ENCODE measurements at regions not wholly inside any gene's neighbourhood (a gene's known extent, or its start where the extent isn't known, plus 50 kb on each side); places are given as distances from the start of the nearest gene placed in this dataset.
A peak's percentile ranks its signal among the peaks of the same experiment; 100 is the strongest.

DNA sequence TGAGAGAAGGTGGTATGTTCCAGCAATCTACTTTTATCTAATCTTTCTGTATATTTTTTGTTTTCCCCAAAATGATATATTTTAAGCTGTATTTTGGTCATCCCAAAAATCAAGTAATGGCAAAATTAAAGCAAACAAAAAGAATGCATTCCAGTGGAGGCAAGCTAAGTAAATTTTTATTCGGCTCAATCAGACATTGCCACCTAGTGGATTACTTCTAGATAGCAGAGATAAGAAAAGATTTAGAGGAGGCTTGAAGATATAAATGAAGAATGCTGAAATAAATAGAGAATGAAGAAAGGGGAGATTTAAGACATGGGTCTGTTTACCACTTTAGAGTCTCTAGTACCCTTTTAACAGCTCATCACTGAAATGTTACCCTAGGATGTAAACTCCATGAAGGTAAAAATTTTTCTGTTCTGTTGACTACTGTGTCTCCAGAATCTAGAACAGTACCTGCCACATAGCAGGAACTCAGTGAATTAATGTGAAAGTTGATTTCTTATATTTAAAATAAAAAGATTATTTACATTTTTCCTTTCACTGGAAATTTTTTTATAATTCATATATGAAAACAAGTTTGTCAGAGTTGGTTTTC, 110.9 kb upstream of the ANK2 start:
- Histone ChIP-seq H3K36me3 (replicated peaks in 1 of 2; ENCODE audit: control insufficient read depth in 1 of 2, insufficient read depth in 2 of 2, low read length in 2 of 2) (no peaks in the 10 kb centered on the region), H3K9ac (ENCODE audit: insufficient read depth, low read length, poor library complexity, severe bottlenecking) (no peak overlapping the region), H3K27me3 (ENCODE audit: control insufficient read depth in 2 of 2, insufficient read depth in 2 of 2, low read length in 2 of 2) (no peaks in the 10 kb centered on the region), H3K9me3 (replicated peaks in 1 of 2; ENCODE audit: control insufficient read depth in 1 of 2, insufficient read depth in 1 of 2, low read length in 2 of 2) (no peaks in the 10 kb centered on the region), H3K79me2 (ENCODE audit: insufficient read depth, low read length) (no peaks in the 10 kb centered on the region), H3K4me2 (replicated peaks; ENCODE audit: extremely low read depth, low read length, poor library complexity, severe bottlenecking) (no peak overlapping the region), H3K4me3 (replicated peaks in 1 of 3; ENCODE audit: low read depth in 2 of 3, low read length in 3 of 3) (no peak overlapping the region), H2AFZ (ENCODE audit: insufficient read depth, low read depth, low read length, poor library complexity, severe bottlenecking) (no peak overlapping the region), H3K4me1 (ENCODE audit: control insufficient read depth in 1 of 2, insufficient read depth in 2 of 2, low read length in 2 of 2) (no peaks in the 10 kb centered on the region), H3K27ac (ENCODE audit: low read depth in 1 of 2, low read length in 2 of 2) (no peak overlapping the region), H4K20me1 (ENCODE audit: insufficient read depth, low read length) (no peaks in the 10 kb centered on the region)
- Mint-ChIP-seq H3K27ac (no peak overlapping the region), H3K4me3 (no peak overlapping the region), H3K27me3 (ENCODE audit: low read depth in 3 of 3) (peaks cover 1 to 4% (median 4%) of the 10 kb centered on the region in 3 donors), H3K4me1 (no peaks in the 10 kb centered on the region), H3K9me3 (no peaks in the 10 kb centered on the region), H3K36me3 (no peaks in the 10 kb centered on the region)
- WGBS (ENCODE audit: insufficient coverage): no CpG with 5 or more reads among the region's 1 CpG
- intact Hi-C loops (cut with micrococcal nuclease): no loop called here
- no peak for DNase-seq
- peak; percentile 48 for TF ChIP-seq CTCF (IDR thresholded peaks at IDR 0.05)

GRCh38 chr4:112939901-112940300, 109.6 kb upstream of the ANK2 start:
- Mint-ChIP-seq H3K27ac (no peak overlapping the region), H3K4me1 (no peaks in the 10 kb centered on the region), H3K4me3 (no peak overlapping the region), H3K36me3 (no peaks in the 10 kb centered on the region), H3K27me3 (ENCODE audit: low read depth in 3 of 3) (peaks cover 1 to 4% (median 2%) of the 10 kb centered on the region in 3 donors), H3K9me3 (peaks cover 0 to 1% (median 0%) of the 10 kb centered on the region in 7 donors)
- TF ChIP-seq CTCF (IDR thresholded peaks at IDR 0.05): no peak
- DNase-seq: no peak
- Histone ChIP-seq H3K27me3 (ENCODE audit: control insufficient read depth in 2 of 2, insufficient read depth in 2 of 2, low read length in 2 of 2) (no peaks in the 10 kb centered on the region), H3K9ac (ENCODE audit: insufficient read depth, low read length, poor library complexity, severe bottlenecking) (no peak overlapping the region), H3K27ac (ENCODE audit: low read depth in 1 of 2, low read length in 2 of 2) (no peak overlapping the region), H4K20me1 (ENCODE audit: insufficient read depth, low read length) (no peaks in the 10 kb centered on the region), H3K4me3 (replicated peaks in 1 of 3; ENCODE audit: low read depth in 2 of 3, low read length in 3 of 3) (no peak overlapping the region), H3K9me3 (replicated peaks in 1 of 2; ENCODE audit: control insufficient read depth in 1 of 2, insufficient read depth in 1 of 2, low read length in 2 of 2) (no peaks in the 10 kb centered on the region), H3K36me3 (replicated peaks in 1 of 2; ENCODE audit: control insufficient read depth in 1 of 2, insufficient read depth in 2 of 2, low read length in 2 of 2) (no peaks in the 10 kb centered on the region), H2AFZ (ENCODE audit: insufficient read depth, low read depth, low read length, poor library complexity, severe bottlenecking) (no peak overlapping the region), H3K4me2 (replicated peaks; ENCODE audit: extremely low read depth, low read length, poor library complexity, severe bottlenecking) (no peak overlapping the region), H3K4me1 (ENCODE audit: control insufficient read depth in 1 of 2, insufficient read depth in 2 of 2, low read length in 2 of 2) (no peaks in the 10 kb centered on the region), H3K79me2 (ENCODE audit: insufficient read depth, low read length) (no peaks in the 10 kb centered on the region)
- WGBS (ENCODE audit: insufficient coverage): no CpG with 5 or more reads among the region's 4 CpGs
- intact Hi-C loops (cut with micrococcal nuclease): no loop called here

All from CD14-positive monocyte (primary cell).